Activated CD4-positive, alpha-beta T cell treated with anti-CD3 and anti-CD28 coated beads, Interleukin-2, Interleukin-4, amounts not matched to agents 100 ng/mL and 50 ng/mL, durations not matched to agents 16 hours and 8 hours (primary cell): ENCODE measurements at regions not wholly inside any gene's neighbourhood (a gene's known extent, or its start where the extent isn't known, plus 50 kb on each side); places are given as distances from the start of the nearest gene placed in this dataset.

ENCODE experiments used
- DNase-seq: peaks from one replicate; pipeline ENCODE4 v3.0.0-alpha.2; 2020; ENCODE audit warnings: low spot score

- DNase-seq: no peak
Measured at GRCh38 chr9:108239696-108240321, 616.0 kb downstream of the ACTL7B start.

DNA sequence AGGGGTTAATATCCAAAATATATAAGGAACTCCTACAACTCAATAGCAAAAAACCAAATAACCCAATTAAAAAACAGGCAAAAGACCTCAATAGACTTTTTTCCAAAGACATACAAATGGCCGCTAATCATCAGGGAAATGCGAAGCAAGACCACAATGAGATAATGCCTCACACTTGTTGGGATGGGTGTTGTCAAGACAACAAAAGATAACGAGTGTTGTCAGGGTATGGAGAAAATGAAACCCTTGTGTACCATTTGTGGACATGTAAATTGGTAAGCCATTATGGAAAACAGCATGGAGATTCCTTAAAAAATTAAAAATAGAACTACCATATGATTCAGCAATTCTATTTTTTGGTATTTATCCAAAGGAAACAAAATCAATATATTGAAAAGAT lies 620.2 kb downstream of the ACTL7B start:
- DNase-seq: no peak

- no peak for DNase-seq
Measured at GRCh38 chr9:108234811-108235210, 621.0 kb downstream of the ACTL7B start.

DNA sequence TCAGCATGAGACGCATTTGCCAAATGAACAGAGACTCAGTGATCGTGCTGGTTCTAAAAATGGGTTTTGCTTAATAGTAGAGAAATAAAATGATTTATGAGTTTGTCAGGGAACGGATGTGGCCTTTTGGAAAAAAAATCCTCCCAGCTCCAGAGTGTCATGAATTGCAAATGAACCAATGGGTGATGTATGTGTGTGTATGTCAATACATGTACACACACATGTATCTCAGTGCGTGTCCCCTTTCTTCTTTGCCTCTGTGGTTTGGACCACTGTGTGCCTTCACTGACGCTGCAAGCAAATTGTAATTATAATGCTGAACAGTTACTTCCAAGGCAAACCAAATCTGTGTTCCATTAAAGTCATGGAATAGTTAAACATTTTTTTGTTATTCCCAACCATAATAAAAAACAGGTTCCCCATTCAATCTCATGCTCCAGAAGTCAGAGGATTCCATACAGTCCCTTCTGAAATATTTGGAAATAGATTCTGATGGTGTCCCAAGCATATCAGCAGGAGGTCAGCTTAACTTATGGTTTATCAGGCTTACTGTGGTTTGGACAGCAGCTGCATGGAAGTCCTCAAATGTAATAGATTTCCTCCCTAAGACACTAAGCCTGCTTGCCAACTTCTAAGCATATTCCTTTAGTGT lies 630.5 kb downstream of the ACTL7B start:
- DNase-seq: no peak

GRCh38 chr9:108224716-108225115 lies 631.1 kb downstream of the ACTL7B start:
- DNase-seq: no peak

DNA sequence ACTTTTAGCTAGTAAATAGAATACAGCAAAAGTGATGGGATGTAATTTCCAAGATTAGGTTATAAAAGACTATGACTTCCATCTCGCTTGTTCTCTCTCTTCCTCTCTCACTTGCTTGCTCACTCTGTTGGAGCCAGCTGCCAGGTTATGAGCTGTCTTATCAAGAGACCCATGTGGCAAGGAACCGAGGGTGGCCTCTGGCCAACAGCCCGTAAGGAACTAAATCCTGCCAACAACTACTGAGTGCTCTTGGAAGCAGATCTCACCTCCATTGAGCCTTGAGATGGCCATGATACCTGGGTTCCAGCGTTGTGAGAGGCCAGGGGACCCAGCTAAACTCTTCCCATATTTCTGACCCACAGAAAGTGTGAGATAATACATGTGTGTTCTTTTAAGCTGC lies 636.1 kb downstream of the ACTL7B start:
- no peak for DNase-seq

- DNase-seq: no peak
Measured at GRCh38 chr9:108217431-108218349, 638.1 kb downstream of the ACTL7B start.

- no peak for DNase-seq
Measured at GRCh38 chr9:108213511-108213910, 642.3 kb downstream of the ACTL7B start.

GRCh38 chr9:108212184-108212583 lies 643.6 kb downstream of the ACTL7B start:
- no peak for DNase-seq

DNA sequence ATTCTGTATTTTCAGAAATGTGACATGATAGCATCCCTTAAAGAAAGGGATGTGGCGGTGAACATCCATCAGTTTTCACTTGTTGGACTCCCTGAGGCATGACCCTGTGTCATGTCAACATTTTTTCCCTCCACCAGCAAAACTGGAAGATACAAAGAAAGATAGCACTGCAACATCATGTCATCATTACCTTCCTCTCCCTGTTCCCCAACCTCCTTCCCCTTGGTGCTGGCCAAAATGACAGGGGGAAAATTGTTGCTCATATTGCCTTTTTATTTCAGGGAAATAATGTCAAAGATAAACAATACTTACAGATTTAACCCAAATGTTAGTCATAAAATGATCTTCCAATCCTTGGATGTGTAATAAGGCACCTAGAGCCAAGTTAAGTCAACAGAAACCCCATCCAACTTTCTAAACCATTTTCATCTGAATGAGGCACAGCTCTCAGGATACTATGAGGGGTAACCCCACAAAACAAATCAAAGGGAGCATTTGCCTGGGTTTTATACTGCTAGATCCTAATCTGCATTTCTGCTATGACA lies 644.3 kb downstream of the ACTL7B start:
- no peak for DNase-seq

DNA sequence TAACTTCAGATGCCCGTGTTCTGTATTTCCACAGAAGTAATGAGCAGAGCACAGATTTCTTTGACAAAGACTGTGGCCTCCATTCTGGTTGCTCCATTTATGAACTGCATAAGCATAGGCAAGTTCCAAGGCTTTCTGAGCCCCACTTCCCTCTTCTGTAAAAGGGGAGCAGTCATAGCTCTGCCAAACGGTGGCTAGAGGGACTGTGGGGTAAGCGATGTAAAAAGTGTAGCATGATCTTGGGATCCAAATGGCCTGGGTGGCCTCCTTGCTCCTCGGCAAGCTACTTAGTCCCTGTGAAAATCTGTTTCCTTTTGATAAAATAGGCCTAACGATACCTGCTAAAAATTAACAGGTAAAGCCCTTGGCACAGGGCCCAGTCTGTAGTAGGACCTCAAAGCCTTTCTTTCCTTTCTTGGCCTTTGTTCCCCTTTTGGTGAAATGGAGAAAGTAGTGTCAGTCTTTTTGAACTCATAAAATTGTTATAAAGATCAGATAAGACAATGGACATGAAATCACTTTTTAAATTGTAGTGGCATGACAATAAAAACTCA lies 646.6 kb downstream of the ACTL7B start:
- DNase-seq: no peak

- DNase-seq: no peak
Measured at GRCh38 chr9:108207561-108208165, 648.1 kb downstream of the ACTL7B start.

DNA sequence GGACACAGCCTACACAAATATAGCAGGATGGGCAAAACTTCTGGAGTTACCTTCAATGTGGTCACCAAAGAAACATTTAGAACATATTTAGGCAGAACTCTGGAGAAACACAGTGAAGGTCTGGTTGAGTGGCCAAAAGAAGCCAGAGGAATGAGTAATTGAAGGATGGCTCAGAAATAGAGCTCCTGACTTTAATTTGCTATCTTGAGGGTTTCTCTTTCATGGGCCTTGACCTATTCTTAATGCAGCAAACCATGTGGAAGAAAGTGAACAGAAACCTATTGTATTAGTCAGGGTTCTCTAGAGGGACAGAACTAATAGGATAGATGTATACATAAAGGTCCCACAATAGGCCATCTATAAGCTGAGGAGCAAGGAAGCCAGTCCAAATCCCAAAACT lies 650.5 kb downstream of the ACTL7B start:
- no peak for DNase-seq

DNA sequence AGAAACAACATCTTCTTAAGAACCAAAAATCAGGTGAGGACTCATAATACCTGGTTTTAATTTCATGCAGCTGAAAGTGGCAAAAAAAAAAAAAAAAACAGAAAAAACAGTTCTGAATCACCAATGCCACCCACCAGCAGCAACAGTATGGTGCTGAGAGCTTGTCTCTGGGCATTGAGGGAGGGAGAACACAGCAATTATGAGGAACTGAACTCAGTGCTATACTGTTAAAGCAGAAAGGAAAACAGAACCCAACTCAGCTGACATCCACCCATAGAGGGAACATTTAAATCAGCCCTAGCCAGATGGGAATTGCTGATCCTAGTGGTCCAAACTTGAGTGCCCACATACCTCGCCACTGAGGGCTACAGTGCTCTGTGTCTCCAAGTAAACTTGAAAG lies 657.9 kb downstream of the ACTL7B start:
- DNase-seq: no peak

DNA sequence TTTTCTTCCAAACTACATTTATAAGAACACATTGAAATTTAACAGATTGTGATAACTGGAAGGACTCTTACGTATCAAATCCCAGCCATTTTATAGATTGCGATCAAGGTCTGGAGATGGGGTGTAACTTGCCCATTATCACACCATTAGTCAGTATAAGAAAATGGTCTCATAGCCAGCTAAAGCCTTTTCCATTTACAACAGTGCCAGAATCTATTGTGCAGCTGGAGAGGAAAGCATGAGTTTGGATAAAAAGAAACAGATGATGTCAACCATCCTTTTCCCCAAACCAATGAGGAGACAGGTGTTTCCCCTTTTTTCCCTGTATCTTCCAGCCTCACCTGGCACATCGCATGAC lies 658.8 kb downstream of the ACTL7B start:
- no peak for DNase-seq

- no peak for DNase-seq
Measured at GRCh38 chr9:108196332-108197007, 659.3 kb downstream of the ACTL7B start.

GRCh38 chr9:108194154-108194553 lies 661.6 kb downstream of the ACTL7B start:
- DNase-seq: no peak

DNA sequence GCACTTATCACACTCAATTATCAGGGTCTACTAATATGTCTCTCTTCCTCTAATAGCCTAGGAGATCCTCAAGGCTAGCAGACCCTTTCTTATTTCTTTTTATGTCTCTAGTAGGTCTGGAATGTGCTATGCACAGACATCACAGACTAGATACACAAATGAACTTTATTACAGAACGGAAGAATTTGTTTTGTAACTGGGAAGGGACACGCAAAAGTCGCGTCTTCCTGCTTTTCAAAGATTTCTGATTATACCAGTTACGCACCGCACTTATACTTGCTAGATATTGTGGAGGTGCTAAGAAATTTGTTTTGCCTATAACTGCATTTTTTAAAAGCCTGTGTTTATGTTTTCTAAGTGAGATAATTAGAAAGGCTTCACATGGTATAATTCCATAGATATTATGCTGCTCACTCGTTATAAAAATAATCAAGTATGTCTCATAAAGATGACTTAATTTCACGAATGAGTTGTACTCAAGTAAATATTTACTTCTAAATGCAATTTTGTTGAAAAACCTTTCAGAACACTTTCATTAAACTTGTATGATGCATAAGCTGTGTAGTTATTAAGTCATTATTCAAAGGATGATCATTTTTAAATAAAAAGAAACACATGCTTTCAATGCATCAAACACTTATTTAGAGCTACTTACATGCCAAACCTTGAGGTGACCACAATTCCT lies 662.6 kb downstream of the ACTL7B start:
- no peak for DNase-seq

DNA sequence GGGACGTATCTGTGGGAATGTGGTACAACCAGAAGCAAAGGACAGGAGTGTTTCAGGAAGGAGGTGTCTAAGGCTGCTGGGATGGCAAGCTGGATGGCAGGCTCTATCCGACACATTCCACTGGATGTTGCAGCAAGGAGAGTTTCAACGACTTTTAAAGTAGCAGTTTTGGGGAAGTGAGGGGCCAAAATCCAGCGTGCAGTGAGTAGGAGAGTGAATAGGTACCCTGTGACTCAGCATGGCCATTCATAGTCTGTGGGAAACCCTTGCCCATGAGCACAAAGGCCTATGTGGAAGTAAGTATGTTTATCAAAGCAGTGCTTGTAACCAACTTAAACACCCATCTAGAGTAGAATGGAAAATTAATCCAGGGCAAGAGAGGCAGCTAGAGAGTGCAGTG lies 664.7 kb downstream of the ACTL7B start:
- DNase-seq: no peak

- DNase-seq: no peak
Measured at GRCh38 chr9:108188976-108189375, 666.8 kb downstream of the ACTL7B start.

DNA sequence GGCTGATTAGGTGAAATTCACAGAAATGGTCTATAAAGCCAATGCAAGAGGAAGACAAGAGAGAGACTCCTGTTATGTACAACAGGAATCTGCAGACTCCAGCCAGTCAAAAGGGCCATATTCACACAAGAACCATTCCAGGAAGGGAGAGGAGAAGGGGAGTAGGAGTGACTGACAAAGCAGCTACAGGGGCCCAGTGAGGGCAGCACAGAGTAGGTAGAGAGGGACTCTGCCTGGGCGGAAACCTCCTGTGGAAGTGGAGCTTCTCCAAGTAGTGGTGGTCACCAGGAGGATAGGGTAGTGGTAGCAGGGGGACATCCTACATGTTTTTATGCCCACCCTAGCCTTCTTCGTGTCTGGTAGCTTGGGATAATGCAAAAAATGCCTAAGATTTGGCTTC lies 667.3 kb downstream of the ACTL7B start:
- DNase-seq: no peak
